ENCODE measurements at regions not wholly inside any gene's neighbourhood (a gene's known extent, or its start where the extent isn't known, plus 50 kb on each side); places are given as distances from the start of the nearest gene placed in this dataset.

GRCh38 chr2:236359426-236360045 lies 95.3 kb upstream of the ASB18 start:
- Histone ChIP-seq H3K9me3 (no peaks in the 10 kb centered on the region), H3K27me3 (no peaks in the 10 kb centered on the region), H3K4me1 (no peaks in the 10 kb centered on the region), H3K4me3 (no peak overlapping the region), H3K36me3 (no peaks in the 10 kb centered on the region), H3K27ac (no peak overlapping the region)
- intact Hi-C loops (cut with DNase I; ENCODE audit: low total_unique reads), result loop anchor here (10.0 kb wide), 1 partner anchor 705 kb away; no protein-coding TSS in a partner anchor
- no peak for DNase-seq (ENCODE audit: low spot score in 2 of 2)
- TF ChIP-seq, protein P1, sequence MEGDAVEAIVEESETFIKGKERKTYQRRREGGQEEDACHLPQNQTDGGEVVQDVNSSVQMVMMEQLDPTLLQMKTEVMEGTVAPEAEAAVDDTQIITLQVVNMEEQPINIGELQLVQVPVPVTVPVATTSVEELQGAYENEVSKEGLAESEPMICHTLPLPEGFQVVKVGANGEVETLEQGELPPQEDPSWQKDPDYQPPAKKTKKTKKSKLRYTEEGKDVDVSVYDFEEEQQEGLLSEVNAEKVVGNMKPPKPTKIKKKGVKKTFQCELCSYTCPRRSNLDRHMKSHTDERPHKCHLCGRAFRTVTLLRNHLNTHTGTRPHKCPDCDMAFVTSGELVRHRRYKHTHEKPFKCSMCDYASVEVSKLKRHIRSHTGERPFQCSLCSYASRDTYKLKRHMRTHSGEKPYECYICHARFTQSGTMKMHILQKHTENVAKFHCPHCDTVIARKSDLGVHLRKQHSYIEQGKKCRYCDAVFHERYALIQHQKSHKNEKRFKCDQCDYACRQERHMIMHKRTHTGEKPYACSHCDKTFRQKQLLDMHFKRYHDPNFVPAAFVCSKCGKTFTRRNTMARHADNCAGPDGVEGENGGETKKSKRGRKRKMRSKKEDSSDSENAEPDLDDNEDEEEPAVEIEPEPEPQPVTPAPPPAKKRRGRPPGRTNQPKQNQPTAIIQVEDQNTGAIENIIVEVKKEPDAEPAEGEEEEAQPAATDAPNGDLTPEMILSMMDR (IDR thresholded peaks at IDR 0.05), result no peak
- TF ChIP-seq POLR2A (IDR thresholded peaks at IDR 0.05), result no peak
- no peak for TF ChIP-seq POLR2AphosphoS5 (IDR thresholded peaks at IDR 0.05)

GRCh38 chr2:236360496-236360895 lies 96.3 kb upstream of the ASB18 start:
- no peaks in the 10 kb centered on the region for H3K27me3 ChIP-seq
- intact Hi-C loops (cut with DNase I; ENCODE audit: low total_unique reads), result no loop called here
- no peaks in the 10 kb centered on the region for H3K4me1 ChIP-seq
- no peak overlapping the region for H3K27ac ChIP-seq
- no peak overlapping the region for H3K4me3 ChIP-seq
- H3K9me3 ChIP-seq, result no peaks in the 10 kb centered on the region
- no peak for DNase-seq (ENCODE audit: low spot score in 2 of 2)
- no peak for TF ChIP-seq POLR2AphosphoS5 (IDR thresholded peaks at IDR 0.05)
- no peak for TF ChIP-seq POLR2A (IDR thresholded peaks at IDR 0.05)
- TF ChIP-seq, protein P1 (IDR thresholded peaks at IDR 0.05), result no peak
- no peaks in the 10 kb centered on the region for H3K36me3 ChIP-seq

DNA sequence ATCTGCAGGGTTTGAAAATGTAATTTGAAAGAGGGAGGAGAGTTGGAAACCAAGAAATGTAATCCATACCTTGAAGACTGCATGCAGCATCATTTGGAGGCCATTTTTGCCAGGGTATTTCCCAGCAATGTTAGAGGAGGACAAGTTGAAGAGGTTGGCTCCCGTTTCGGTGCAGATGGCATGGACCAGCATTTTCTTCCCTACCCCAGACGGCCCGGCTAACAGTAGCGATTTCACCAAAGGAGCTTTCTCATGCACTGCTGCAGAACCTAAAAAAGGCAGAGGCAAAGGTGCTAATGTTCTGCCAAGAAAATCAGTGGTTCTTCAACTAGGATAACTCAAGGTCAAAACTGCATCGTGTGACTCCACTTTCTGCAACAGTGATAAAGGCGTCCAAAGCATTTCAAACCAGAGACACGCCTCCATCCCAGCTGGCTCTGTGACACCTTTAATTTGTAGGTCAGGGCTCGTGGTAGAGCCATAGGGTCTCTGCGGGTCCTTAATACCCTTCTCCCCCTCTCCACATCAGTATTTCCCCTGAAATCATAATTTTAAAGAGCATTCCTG lies 99.6 kb upstream of the ASB18 start:
- no peaks in the 10 kb centered on the region for H3K27me3 ChIP-seq
- TF ChIP-seq, protein P1 (IDR thresholded peaks at IDR 0.05), result no peak
- TF ChIP-seq POLR2A (IDR thresholded peaks at IDR 0.05) (no peak), POLR2AphosphoS5 (IDR thresholded peaks at IDR 0.05) (no peak)
- intact Hi-C loops (cut with DNase I; ENCODE audit: low total_unique reads), result no loop called here
- no peaks in the 10 kb centered on the region for H3K36me3 ChIP-seq
- H3K27ac ChIP-seq, result no peak overlapping the region
- peaks cover 0 to 4% of the 10 kb centered on the region in 2 donors for H3K4me1 ChIP-seq
- H3K4me3 ChIP-seq, result no peak overlapping the region
- no peak for DNase-seq (ENCODE audit: low spot score in 2 of 2)
- H3K9me3 ChIP-seq, result no peaks in the 10 kb centered on the region

GRCh38 chr2:236365258-236366048 lies 101.2 kb upstream of the ASB18 start:
- Histone ChIP-seq H3K27ac (no peak overlapping the region), H3K4me3 (no peak overlapping the region), H3K4me1 (peaks cover 0 to 4% of the 10 kb centered on the region in 2 donors), H3K36me3 (no peaks in the 10 kb centered on the region), H3K27me3 (no peaks in the 10 kb centered on the region), H3K9me3 (no peaks in the 10 kb centered on the region)
- intact Hi-C loops (cut with DNase I; ENCODE audit: low total_unique reads), result no loop called here
- no peak for DNase-seq (ENCODE audit: low spot score in 2 of 2)
- TF ChIP-seq POLR2A (IDR thresholded peaks at IDR 0.05) (no peak), POLR2AphosphoS5 (IDR thresholded peaks at IDR 0.05) (no peak)
- TF ChIP-seq, protein P1 (IDR thresholded peaks at IDR 0.05), result no peak

DNA sequence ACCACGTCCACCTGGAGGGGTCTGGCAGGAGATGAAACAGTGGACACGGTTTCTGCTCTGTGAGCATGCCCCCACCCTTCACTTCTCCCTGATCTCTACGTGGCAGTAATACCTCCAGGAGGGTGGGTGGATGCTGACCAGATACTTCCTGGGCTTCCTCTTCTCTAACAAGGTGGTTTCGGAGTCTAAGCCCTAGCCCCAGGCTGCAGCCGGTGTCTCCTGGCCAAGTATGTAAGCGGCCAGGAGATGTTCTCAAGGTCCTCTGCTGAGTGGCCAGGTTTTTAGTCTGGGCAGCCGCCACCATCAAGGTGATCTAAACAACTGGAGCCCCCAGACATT lies 101.8 kb upstream of the ASB18 start:
- H3K9me3 ChIP-seq, result no peaks in the 10 kb centered on the region
- TF ChIP-seq, protein P1 (IDR thresholded peaks at IDR 0.05), result no peak
- no peak for TF ChIP-seq POLR2AphosphoS5 (IDR thresholded peaks at IDR 0.05)
- no peak for TF ChIP-seq POLR2A (IDR thresholded peaks at IDR 0.05)
- intact Hi-C loops (cut with DNase I; ENCODE audit: low total_unique reads), result no loop called here
- no peak overlapping the region for H3K27ac ChIP-seq
- H3K4me3 ChIP-seq, result no peak overlapping the region
- H3K27me3 ChIP-seq, result no peaks in the 10 kb centered on the region
- DNase-seq (ENCODE audit: low spot score in 2 of 2), result no peak
- H3K4me1 ChIP-seq, result peaks cover 0 to 4% of the 10 kb centered on the region in 2 donors
- H3K36me3 ChIP-seq, result no peaks in the 10 kb centered on the region

Measured in breast epithelium (tissue), 4 donors.